GM12865 (cell line): ENCODE measurements at regions not wholly inside any gene's neighbourhood (a gene's known extent, or its start where the extent isn't known, plus 50 kb on each side); places are given as distances from the start of the nearest gene placed in this dataset.
"Not testable (repeated sequence)": the region's sequence is repeated elsewhere in the genome, so short reads cannot be mapped to it uniquely, and the experiment has no call there.

Experiments used
- DNase-seq: peaks from one replicate; pipeline ENCODE4 v3.0.0; 2010; ENCODE audit warnings: low read depth
- H3K4me3 ChIP-seq: 2 replicates; pipeline ENCODE4 v1.5.1; 2011; ENCODE audit warnings: mild to moderate bottlenecking, low read depth, low read length, control low read depth
- TF ChIP-seq, protein P1 (sequence below): IDR thresholded peaks from 2 replicates; pipeline ENCODE4 v1.5.1; 2011; ENCODE audit warnings: low read length, control low read depth, low read depth, inconsistent platforms; ENCODE audit not compliant: insufficient read depth; ENCODE audit errors: missing control alignments

DNA sequence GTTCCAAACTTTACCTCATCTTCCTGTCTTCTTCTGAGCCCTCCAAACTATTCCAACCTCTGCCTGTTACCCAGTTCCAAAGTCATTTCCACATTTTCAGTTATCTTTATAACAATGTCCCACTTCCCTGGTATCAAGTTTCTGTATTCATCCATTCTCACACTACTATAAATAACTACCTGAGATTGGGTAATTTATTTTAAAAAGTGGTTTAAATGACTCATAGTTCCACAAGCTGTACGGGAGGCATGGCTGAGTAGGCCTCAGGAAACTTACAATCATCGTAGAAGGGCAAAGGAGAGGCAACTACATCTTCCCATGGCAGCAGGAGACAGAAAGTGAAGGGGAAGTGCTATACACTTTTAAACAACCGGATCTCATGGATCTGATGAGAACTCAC lies 428.5 kb upstream of the RGS18 start:
- H3K4me3 ChIP-seq = no peak overlapping the region
- DNase-seq = no peak
- TF ChIP-seq, protein P1, sequence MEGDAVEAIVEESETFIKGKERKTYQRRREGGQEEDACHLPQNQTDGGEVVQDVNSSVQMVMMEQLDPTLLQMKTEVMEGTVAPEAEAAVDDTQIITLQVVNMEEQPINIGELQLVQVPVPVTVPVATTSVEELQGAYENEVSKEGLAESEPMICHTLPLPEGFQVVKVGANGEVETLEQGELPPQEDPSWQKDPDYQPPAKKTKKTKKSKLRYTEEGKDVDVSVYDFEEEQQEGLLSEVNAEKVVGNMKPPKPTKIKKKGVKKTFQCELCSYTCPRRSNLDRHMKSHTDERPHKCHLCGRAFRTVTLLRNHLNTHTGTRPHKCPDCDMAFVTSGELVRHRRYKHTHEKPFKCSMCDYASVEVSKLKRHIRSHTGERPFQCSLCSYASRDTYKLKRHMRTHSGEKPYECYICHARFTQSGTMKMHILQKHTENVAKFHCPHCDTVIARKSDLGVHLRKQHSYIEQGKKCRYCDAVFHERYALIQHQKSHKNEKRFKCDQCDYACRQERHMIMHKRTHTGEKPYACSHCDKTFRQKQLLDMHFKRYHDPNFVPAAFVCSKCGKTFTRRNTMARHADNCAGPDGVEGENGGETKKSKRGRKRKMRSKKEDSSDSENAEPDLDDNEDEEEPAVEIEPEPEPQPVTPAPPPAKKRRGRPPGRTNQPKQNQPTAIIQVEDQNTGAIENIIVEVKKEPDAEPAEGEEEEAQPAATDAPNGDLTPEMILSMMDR = no peak

DNA sequence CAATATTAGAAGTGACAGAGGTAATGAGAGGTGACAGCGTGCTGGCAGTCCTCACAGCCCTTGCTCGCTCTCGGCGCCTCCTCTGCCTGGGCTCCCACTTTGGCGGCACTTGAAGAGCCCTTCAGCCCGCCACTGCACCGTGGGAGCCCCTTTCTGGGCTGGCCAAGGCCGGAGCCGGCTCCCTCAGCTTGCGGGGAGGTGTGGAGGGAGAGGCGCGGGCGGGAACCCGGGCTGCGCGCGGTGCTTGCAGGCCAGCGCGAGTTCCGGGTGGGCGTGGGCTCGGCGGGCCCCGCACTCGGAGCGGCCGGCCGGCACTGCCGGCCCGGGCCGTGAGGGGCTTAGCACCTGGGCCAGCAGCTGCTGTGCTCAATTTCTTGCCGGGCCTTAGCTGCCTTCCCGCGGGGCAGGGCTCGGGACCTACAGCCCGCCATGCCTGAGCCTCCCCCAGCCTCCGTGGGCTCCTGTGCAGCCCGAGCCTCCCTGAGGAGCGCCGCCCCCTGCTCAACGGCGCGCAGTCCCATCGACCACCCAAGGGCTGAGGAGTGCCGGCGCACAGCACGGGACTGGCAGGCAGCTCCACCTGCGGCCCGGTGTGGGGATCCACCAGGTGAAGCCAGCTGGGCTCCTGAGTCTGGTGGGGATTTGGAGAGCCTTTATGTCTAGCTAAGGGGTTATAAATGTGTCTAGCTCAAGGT lies 426.5 kb upstream of the RGS18 start:
- not testable (repeated sequence) for DNase-seq, H3K4me3 ChIP-seq

DNA sequence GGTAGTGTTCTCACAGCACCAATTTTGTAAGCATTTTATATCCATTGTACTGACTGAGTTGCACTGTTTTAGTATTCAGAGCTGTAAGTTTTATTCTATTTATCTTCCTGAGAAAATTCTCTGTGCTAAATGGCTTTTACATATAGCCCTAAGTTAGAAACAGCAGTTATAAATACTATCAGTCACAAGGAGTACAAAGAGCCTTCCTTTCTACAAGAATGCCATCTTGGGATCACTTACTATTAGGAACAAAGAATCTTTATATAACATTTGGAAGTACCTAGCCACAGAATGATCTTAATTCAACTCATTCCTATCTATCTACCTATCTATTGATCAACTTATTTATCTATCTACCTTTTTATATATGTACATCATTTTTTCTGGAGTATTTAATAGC lies 423.9 kb upstream of the RGS18 start:
- TF ChIP-seq, protein P1 = no peak
- no peak overlapping the region for H3K4me3 ChIP-seq
- DNase-seq = no peak

DNA sequence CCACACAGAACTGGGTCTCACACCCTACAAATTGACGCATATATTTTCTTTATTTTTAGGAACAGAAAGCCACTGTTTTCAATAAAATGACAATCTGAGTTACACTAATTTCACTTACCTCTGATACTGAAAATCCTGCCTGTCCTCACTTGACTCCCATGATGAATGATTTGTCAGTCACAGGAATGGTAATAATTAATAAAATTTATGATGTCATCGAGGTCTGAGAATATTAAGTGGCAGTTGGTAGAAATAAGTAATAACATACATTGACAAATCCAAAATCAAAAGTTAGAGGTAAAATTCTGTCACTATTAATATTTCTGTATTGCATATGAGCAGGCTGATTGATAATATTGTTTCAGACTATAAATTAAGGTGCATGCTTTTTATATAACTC lies 418.7 kb upstream of the RGS18 start:
- no peak overlapping the region for H3K4me3 ChIP-seq
- TF ChIP-seq, protein P1 = no peak
- no peak for DNase-seq

DNA sequence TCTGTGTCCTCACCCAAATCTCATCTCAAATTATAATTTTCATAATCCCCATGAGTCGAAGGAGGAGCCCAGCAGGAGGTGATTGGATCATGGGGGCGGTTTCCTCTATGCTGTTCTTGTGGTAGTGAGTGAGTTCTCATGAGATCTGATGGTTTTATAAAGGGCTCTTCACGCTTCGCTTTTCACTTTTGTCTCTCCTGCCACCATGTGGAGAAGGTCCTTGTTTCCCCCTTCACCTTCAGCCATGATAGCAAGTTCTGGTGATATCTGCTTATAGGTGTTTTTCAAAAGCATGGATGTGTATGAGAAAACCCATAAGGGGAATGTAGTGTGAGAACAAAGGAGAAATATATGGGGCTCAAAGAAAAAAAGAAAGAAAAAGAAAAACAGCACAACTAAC lies 405.9 kb upstream of the RGS18 start:
- H3K4me3 ChIP-seq = no peak overlapping the region
- peak; percentile 28 for DNase-seq
- TF ChIP-seq, protein P1 = peak; percentile 29

DNA sequence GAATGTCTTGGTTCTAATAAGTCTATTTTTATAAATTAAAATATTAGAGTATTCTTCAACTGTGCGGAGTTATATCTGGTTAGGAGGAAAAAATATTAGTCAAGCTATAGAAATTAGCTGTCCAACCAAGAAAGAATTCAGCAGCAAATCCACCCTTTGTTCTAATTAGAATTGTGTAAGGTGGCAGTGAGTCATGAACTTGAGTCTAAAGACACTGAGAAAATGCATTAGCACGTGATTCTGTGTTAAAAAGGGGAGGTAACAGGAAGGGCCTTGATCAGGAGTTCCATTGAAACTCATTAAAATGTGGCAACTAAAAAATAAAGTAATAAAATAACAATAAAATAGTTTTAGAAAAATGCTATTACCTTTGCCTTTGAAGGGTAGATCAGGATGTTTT lies 398.2 kb upstream of the RGS18 start:
- H3K4me3 ChIP-seq = no peak overlapping the region
- no peak for DNase-seq
- TF ChIP-seq, protein P1 = no peak

DNA sequence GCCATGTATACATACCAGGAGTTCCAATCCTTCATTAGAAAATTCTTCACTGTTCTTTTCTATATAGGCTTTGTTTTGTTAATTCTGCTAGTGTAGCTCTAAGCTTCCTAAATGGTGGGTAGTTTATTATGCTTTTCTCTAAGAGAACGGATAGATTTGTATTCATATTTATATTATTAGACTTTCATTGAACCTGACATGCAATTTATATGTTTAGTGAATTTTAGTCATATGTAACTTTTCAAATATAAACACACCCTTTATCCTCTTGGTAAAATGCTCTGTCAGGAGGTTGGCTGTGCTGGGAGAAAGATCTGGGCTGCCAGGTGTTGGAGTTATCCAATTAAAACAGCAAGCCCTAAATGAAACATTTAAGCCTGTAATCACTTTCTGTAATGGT lies 369.7 kb upstream of the RGS18 start:
- H3K4me3 ChIP-seq = no peak overlapping the region
- TF ChIP-seq, protein P1 = no peak
- no peak for DNase-seq
